GM23338 (cell line): ENCODE measurements at regions not wholly inside any gene's neighbourhood (a gene's known extent, or its start where the extent isn't known, plus 50 kb on each side); places are given as distances from the start of the nearest gene placed in this dataset.

ENCODE experiments used
- CREB1 ChIP-seq: fragments of 250-450 bp; sonication (Bioruptor Pico); IDR thresholded peaks from 2 replicates; pipeline ENCODE4 v1.5.0; 2020; ENCODE audit warnings: low read depth, mild to moderate bottlenecking, moderate library complexity
- CTCF ChIP-seq, 2 experiments: fragments of 200-600 bp in 1 of 2; sonication (generic) in 1 of 2; conservative IDR thresholded peaks; 2 replicates each; pipeline versions ENCODE4 v1.5.1 to v1.6.1; 2016 to 2017; ENCODE audit warnings: antibody characterized with exemption in 2 of 2, low read depth in 2 of 2, mild to moderate bottlenecking in 2 of 2, moderate library complexity in 1 of 2
- EZH2 ChIP-seq: fragments of 200-600 bp; sonication (generic); IDR thresholded peaks from one replicate; pipeline ENCODE4 v1.8.0; 2017; ENCODE audit warnings: antibody characterized with exemption, mild to moderate bottlenecking, low read depth; ENCODE audit not compliant: unreplicated experiment
- JUNB ChIP-seq: IDR thresholded peaks from one replicate; pipeline ENCODE4 v1.6.1; 2016; ENCODE audit warnings: antibody characterized with exemption; ENCODE audit not compliant: unreplicated experiment
- POLR2AphosphoS5 ChIP-seq: IDR thresholded peaks from 2 replicates; pipeline ENCODE4 v1.6.1; 2016; ENCODE audit warnings: antibody characterized with exemption, low read depth
- REST ChIP-seq: IDR thresholded peaks from one replicate; pipeline ENCODE4 v1.6.1; 2018; ENCODE audit warnings: antibody characterized with exemption; ENCODE audit not compliant: unreplicated experiment
- ZNF114 ChIP-seq: fragments of 250-450 bp; sonication (Bioruptor Pico); IDR thresholded peaks from 2 replicates; pipeline ENCODE4 v1.5.0; 2020; ENCODE audit warnings: mild to moderate bottlenecking, moderate library complexity
- ZNF462 ChIP-seq: fragments of 250-450 bp; sonication (Bioruptor Pico); IDR thresholded peaks from 2 replicates; pipeline ENCODE4 v1.5.0; 2020; ENCODE audit warnings: mild to moderate bottlenecking, moderate library complexity

- TF ChIP-seq CTCF (conservative IDR thresholded peaks at IDR 0.05; ENCODE audit: low read depth in 2 of 2) (no peak), POLR2AphosphoS5 (no peak), ZNF114 (no peak), EZH2 (no peak), REST (no peak), JUNB (no peak), CREB1 (CRISPR knock-in tag) (no peak), ZNF462 (CRISPR knock-in tag) (no peak)
These were observed 354.5 kb upstream of the ANO5 start for GRCh38 chr11:21838427-21838826.
